Right lung (tissue), 2 donors: ENCODE measurements at regions not wholly inside any gene's neighbourhood (a gene's known extent, or its start where the extent isn't known, plus 50 kb on each side); places are given as distances from the start of the nearest gene placed in this dataset.

Experiments used
- DNase-seq, 2 donors: peaks; one replicate each; pipeline ENCODE4 v3.0.0-alpha.2; 2013

GRCh38 chr16:48892893-48893292 lies 282.9 kb upstream of the N4BP1 start:
- DNase-seq = no peak

GRCh38 chr16:48887646-48888210 lies 277.7 kb upstream of the N4BP1 start:
- no peak for DNase-seq

- no peak for DNase-seq
Measured at GRCh38 chr16:48885471-48885870, 275.5 kb upstream of the N4BP1 start.

- no peak for DNase-seq
Measured at GRCh38 chr16:48881272-48881671, 271.3 kb upstream of the N4BP1 start.

- DNase-seq = no peak
Measured at GRCh38 chr16:48879223-48880122, 269.5 kb upstream of the N4BP1 start.

GRCh38 chr16:48877946-48878345 lies 268.0 kb upstream of the N4BP1 start:
- DNase-seq = no peak

GRCh38 chr16:48870141-48870540 lies 260.2 kb upstream of the N4BP1 start:
- no peak for DNase-seq

GRCh38 chr16:48865520-48865919 lies 255.5 kb upstream of the N4BP1 start:
- no peak for DNase-seq

- no peak for DNase-seq
Measured at GRCh38 chr16:48864055-48864454, 254.1 kb upstream of the N4BP1 start.

GRCh38 chr16:48862087-48862532 lies 252.1 kb upstream of the N4BP1 start:
- DNase-seq = no peak

GRCh38 chr16:48860341-48860740 lies 250.4 kb upstream of the N4BP1 start:
- DNase-seq = no peak

GRCh38 chr16:48852951-48853350 lies 243.0 kb upstream of the N4BP1 start:
- no peak for DNase-seq

- no peak for DNase-seq
Measured at GRCh38 chr16:48852458-48852857, 242.5 kb upstream of the N4BP1 start.

GRCh38 chr16:48850097-48850770 lies 240.3 kb upstream of the N4BP1 start:
- DNase-seq = no peak

- DNase-seq = no peak
Measured at GRCh38 chr16:48846277-48846676, 236.3 kb upstream of the N4BP1 start.

- DNase-seq = no peak
Measured at GRCh38 chr16:48845261-48845660, 235.3 kb upstream of the N4BP1 start.

- DNase-seq = no peak
Measured at GRCh38 chr16:48838349-48838748, 228.4 kb upstream of the N4BP1 start.

GRCh38 chr16:48836636-48837035 lies 226.7 kb upstream of the N4BP1 start:
- no peak for DNase-seq

GRCh38 chr16:48836067-48836466 lies 226.1 kb upstream of the N4BP1 start:
- DNase-seq = no peak

- DNase-seq = no peak
Measured at GRCh38 chr16:48834576-48834975, 224.6 kb upstream of the N4BP1 start.

GRCh38 chr16:48833461-48833860 lies 223.5 kb upstream of the N4BP1 start:
- DNase-seq = no peak

- DNase-seq = no peak
Measured at GRCh38 chr16:48831076-48831722, 221.2 kb upstream of the N4BP1 start.
